GM12875 (cell line): ENCODE measurements at regions not wholly inside any gene's neighbourhood (a gene's known extent, or its start where the extent isn't known, plus 50 kb on each side); places are given as distances from the start of the nearest gene placed in this dataset.

Experiments used
- H3K4me3 ChIP-seq: one replicate; pipeline ENCODE4 v1.5.1; 2011; ENCODE audit warnings: low read depth, low read length, control low read depth
- TF ChIP-seq, protein P1 (sequence below): IDR thresholded peaks from 2 replicates; pipeline ENCODE4 v1.5.1; 2011; ENCODE audit warnings: low read depth, mild to moderate bottlenecking, control low read depth, inconsistent platforms, low read length, moderate library complexity, borderline replicate concordance; ENCODE audit not compliant: insufficient read depth

GRCh38 chr3:88811096-88811495 lies 296.3 kb upstream of the EPHA3 start:
- TF ChIP-seq, protein P1, sequence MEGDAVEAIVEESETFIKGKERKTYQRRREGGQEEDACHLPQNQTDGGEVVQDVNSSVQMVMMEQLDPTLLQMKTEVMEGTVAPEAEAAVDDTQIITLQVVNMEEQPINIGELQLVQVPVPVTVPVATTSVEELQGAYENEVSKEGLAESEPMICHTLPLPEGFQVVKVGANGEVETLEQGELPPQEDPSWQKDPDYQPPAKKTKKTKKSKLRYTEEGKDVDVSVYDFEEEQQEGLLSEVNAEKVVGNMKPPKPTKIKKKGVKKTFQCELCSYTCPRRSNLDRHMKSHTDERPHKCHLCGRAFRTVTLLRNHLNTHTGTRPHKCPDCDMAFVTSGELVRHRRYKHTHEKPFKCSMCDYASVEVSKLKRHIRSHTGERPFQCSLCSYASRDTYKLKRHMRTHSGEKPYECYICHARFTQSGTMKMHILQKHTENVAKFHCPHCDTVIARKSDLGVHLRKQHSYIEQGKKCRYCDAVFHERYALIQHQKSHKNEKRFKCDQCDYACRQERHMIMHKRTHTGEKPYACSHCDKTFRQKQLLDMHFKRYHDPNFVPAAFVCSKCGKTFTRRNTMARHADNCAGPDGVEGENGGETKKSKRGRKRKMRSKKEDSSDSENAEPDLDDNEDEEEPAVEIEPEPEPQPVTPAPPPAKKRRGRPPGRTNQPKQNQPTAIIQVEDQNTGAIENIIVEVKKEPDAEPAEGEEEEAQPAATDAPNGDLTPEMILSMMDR: no peak
- no peak overlapping the region for H3K4me3 ChIP-seq

- H3K4me3 ChIP-seq: no peak overlapping the region
- TF ChIP-seq, protein P1: no peak
These were observed 294.8 kb upstream of the EPHA3 start for GRCh38 chr3:88812576-88812975.

DNA sequence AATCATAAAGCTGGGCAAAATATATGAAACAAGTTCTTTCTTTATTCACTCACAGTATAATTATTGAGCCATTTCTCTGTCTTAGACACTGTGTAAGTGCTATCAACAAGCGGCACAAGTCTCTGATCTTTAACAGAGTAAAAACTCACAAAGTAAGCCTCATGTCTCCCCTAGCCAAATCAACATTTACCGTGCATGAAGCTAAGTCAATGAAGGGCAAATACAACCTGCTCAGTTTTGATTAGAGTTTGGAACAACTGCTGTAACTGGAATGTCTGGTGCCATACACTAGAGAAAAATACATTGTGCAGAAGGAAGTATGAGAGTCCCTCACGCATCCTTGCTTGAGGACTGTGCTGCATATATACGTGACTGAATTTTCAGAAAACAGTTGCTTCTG lies 291.0 kb upstream of the EPHA3 start:
- no peak overlapping the region for H3K4me3 ChIP-seq
- TF ChIP-seq, protein P1: no peak

DNA sequence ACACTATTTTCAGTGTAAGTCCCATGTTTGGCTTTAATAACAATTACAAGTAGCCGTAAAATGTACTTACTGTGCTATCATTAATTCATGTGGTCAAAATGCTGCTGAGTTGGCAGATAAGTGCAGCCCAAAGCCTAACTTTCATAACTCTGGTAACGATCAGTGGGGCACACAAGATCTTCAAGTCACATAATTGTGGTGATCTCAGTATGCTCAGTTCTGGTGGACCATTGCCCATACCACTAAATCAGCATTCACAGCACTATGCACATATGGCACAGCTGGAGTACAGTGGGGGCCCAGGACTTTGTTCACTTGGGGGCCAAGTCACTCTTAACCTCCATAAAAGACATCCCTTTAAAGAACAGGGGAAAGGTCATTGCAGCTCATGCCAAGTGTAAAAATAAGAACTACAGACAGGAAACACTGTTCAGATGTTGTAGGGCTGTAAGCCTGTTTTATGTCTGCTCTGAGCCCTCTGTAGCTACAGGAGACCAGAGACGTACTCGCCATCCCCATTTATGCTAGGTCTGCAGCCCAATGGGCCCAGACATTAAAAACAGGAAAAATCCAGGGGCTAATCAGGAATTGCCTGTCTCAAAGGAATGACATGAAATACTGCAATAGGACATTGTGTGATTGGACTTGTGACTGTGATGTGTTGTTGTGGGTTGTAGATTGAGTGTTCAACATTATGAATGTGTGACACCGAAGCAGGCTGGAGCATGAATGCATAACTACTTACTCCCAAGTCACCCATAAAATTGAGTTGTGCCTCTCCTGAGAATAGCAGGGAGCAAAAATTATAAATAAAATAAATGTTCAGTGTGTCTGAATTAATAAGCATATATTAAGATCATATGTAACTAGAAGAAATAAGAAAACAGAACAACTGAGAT lies 282.5 kb upstream of the EPHA3 start:
- TF ChIP-seq, protein P1: no peak
- H3K4me3 ChIP-seq: no peak overlapping the region

DNA sequence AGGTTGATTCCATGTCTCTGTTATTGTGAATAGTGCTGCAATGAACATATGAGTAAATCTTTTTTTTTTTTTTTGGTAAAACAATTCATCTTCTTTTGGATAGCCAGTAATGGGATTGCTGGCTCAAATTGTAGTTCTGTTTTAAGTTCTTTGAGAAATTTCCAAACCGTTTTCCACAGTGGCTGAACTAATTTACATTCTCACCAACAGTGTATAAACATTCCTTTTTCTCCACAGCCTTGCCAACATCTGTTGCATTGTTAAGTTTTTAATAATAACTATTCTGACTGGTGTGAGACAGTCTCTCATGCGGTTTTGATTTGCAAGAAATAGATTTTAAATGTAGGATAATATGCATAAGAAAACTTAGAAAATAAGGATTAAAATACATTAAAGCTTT lies 279.0 kb upstream of the EPHA3 start:
- TF ChIP-seq, protein P1: no peak
- no peak overlapping the region for H3K4me3 ChIP-seq

DNA sequence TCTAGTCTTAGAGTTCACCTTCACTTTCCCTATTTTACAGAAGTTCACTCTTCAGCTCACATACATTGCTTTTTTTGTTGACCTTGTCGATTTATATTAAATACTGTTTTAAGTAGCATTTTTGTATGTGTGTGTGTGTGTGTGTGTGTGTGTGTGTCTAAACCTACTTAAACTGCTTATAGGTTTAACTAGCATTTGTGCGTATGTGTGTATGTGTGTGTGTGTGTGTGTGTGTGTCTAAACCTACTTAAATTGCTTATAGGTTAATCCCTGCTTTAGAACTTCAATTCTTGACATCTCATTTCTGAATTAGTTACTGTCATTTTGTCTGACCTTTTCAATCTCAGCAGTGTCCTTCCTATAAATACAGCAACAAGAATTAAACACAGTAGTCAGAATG lies 254.8 kb upstream of the EPHA3 start:
- TF ChIP-seq, protein P1: no peak
- no peak overlapping the region for H3K4me3 ChIP-seq

- TF ChIP-seq, protein P1: no peak
- no peak overlapping the region for H3K4me3 ChIP-seq
These were observed 244.2 kb upstream of the EPHA3 start for GRCh38 chr3:88863196-88863595.
